ENCODE measurements at regions not wholly inside any gene's neighbourhood (a gene's known extent, or its start where the extent isn't known, plus 50 kb on each side); places are given as distances from the start of the nearest gene placed in this dataset.

GRCh38 chr14:103228076-103228806 lies 105.0 kb downstream of the TNFAIP2 start:
- TF ChIP-seq CTCF (IDR thresholded peaks at IDR 0.05) (no peak), EZH2 (IDR thresholded peaks at IDR 0.05) (no peak)
